Right ventricle myocardium superior (tissue), 1 donor: ENCODE measurements at regions not wholly inside any gene's neighbourhood (a gene's known extent, or its start where the extent isn't known, plus 50 kb on each side); places are given as distances from the start of the nearest gene placed in this dataset.

Source experiments
- ATAC-seq: fragments of 200-7000 bp; cut with Tn5 transposase; one replicate; pipeline ENCODE4 v1.9.1; 2020; ENCODE audit warnings: mild to moderate bottlenecking; ENCODE audit not compliant: poor library complexity
- DNase-seq: peaks from one replicate; pipeline ENCODE4 v3.0.0-alpha.2; 2020
- intact Hi-C: fragments of 100-400 bp; cut with DNase I; formaldehyde crosslinking; loops from one replicate; pipeline ENCODE4 v1.11.2; 2022
- donor health status: DM: no; HTN: yes; CAD: no; lungs with severe emphysema.

GRCh38 chr13:105991622-105992277 is 543.7 kb downstream of the EFNB2 start:
- intact Hi-C loops, result no loop called here
- ATAC-seq (no peak), DNase-seq (no peak)

DNA sequence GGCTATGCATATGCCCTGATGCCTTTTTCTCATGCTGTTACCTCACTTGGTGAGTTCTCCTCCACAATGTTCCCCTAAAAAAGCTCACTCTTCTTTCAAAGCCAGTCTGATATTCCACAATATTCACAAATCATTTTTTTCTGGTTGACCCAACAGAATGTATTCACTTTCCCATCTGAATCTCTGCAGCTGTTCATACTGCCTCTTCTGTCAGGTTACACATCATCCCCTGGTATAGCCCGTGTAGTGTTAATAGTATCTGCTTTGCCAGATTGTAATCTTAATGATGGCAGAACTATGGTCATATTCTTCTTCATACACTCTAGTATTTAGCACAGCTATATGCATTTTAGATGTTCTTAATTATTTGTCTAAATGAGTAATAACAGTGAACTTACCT is 544.3 kb downstream of the EFNB2 start:
- intact Hi-C loops, result no loop called here
- DNase-seq, result no peak
- ATAC-seq, result no peak

DNA sequence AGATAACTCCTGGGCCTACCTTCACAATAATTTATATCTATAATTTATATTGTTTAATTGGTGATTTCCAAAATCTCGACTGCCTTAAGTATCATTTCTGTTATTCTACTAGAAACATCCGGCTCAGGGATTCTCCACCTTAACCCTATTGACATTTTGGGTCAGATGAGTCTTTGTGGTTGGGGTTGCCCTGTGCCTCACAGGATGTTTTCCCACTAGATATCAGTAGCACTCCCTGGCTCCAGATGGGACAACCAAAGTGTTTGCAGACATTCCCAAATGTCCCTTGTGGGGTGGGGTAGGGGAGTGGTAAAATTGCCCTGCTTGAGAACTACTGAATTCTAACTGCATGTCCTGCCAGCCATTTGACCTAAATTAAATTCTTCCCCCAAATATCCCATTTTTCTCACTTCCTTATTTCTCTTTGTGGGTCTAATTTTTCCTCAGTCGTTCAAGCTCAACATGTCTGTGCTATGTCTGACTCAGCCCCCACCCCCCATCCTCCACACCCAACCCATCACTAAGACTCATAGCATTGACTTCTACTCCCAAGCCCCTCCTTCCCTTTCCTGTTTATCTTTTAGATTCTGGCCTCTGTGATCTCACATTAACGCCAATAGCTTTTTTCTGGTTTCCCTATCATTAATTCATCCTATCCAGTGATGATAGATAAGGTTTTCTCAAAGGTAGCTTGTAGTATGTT is 545.1 kb downstream of the EFNB2 start:
- ATAC-seq (no peak), DNase-seq (no peak)
- intact Hi-C loops, result no loop called here

- intact Hi-C loops, result no loop called here
- no peak for ATAC-seq
- DNase-seq, result no peak
Observed at GRCh38 chr13:105984646-105985045, 550.8 kb downstream of the EFNB2 start.

GRCh38 chr13:105984236-105984635 is 551.2 kb downstream of the EFNB2 start:
- DNase-seq (no peak), ATAC-seq (no peak)
- intact Hi-C loops, result no loop called here

DNA sequence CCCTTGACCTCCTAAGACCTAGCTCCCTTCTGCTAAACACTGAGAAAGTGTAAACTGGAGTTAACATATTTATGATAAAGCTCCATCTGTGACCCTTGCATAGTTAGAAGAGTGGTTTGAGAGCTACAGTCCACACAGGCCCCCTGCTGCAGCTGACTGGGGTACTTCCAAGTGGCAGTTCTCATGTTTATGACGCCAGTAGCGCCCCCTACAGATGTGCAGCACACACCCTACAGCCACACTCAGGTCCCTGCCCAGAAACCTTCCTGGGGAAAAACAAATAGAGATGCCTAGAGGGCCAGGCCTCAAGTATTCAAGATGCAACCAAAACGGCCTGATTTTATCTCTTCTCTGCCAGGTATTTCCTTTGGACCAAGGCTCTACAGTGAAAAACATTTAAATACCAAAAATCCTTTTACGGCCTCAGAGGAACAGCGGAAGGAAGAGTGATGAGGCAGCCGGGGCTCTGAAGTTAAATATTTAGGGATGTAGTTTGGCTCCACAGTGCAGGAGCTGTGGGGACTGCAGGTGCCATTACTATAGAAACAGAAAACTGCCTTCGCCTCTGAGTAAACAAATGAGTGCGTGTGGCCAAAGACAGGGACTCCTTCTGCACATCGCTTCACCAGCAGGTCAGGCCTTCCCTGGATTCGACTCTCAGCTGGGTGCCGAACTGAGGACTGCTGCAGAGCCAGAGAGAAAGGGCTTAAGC is 553.1 kb downstream of the EFNB2 start:
- intact Hi-C loops, result no loop called here
- ATAC-seq (no peak), DNase-seq (no peak)

GRCh38 chr13:105979131-105980011 is 556.1 kb downstream of the EFNB2 start:
- DNase-seq (no peak), ATAC-seq (no peak)
- intact Hi-C loops, result no loop called here

DNA sequence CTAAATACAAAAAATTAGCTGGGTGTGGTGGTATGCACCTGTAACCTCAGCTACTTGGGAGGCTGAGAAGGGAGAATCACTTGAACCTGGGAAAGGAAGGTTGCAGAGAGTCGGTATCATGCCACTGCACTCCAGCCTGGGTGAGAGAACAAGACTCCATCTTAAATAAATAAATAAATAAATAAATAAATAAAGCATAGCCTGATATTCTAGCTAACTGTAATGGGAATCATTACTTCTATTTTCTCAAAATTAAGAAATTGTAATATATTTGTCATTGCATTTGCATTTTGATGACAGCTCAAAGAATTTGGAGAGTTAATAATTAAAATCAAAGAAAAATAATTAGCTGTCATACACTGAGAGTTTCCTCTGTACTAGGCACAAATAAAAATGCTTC is 561.1 kb downstream of the EFNB2 start:
- intact Hi-C loops, result no loop called here
- DNase-seq (no peak), ATAC-seq (no peak)

DNA sequence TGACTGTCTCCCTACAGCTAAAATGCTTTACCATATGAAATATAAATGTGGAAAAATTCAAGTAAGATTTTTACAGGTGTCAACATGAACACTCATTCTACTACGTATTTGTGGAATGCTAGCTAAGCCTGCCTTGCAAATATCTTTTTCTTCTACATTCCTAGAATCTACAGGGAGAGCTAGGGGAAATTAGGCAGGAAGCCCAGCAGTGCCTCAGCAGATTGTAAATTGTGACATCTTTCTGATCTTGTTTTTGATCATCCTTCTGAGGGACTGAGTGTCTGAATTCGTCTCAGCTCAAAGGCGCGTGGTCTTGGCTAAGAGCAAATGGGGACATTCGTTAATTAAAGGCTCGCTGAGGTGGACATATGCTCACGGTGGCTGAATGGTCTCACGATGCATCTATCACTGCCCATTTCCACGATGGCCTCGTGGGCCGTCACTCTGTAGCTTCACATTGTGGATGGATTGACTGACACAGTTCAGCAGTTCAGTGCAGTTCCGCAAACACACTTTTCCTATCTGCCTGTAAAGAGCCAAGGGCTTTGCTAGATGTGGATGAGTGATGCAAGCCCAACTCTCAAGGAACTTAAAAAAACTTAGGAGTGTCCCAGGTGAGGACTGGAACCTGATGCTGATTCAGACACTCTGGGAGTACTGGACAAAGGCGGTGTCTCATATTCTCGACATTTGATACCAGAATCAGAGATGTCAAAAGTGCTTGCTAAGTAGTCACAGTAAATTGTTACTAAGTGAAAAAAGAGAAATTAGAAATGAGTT is 562.5 kb downstream of the EFNB2 start:
- ATAC-seq, result no peak
- intact Hi-C loops, result no loop called here
- no peak for DNase-seq

GRCh38 chr13:105972306-105972721 is 563.1 kb downstream of the EFNB2 start:
- ATAC-seq (no peak), DNase-seq (no peak)
- intact Hi-C loops, result no loop called here

DNA sequence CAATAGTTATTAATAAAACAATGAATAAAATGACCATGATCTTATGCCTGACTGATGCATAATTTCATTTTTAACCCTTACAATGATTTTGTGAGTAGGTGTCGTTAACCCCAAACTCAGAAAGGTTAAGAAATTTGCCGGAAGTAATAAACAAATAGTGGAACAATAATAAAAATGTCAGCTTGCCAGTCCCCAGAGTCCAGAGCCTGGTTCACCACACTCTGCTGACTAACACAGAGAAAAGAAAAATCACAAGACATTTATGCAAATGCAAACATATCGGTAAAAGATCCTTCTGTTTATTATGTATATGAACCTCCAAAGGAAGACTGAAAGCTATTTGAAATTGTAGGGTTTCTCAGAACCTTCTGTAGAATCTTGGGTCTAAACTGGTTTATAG is 563.7 kb downstream of the EFNB2 start:
- ATAC-seq, result no peak
- DNase-seq, result no peak
- intact Hi-C loops, result no loop called here

- ATAC-seq (no peak), DNase-seq (no peak)
- intact Hi-C loops, result no loop called here
Observed at GRCh38 chr13:105971312-105971711, 564.1 kb downstream of the EFNB2 start.

DNA sequence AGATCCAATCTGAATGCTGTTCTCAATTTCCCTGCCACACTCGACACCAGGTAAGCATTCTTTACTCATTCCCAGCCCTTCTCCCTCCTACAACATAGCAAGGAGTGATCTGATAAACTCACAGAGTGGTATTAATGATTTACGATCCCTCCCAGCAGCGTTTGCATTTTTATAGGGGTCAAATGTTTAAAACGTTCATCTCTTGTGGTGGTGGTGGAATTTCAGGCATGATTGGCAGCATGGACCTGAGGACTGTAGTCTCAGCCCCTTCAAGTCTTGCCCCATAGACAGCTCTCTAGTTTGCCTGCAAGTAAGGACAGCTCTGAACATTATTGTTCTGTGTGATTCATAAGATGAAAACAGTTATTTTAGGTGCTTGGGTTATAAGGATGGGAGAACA is 565.7 kb downstream of the EFNB2 start:
- intact Hi-C loops, result no loop called here
- DNase-seq (no peak), ATAC-seq (no peak)

DNA sequence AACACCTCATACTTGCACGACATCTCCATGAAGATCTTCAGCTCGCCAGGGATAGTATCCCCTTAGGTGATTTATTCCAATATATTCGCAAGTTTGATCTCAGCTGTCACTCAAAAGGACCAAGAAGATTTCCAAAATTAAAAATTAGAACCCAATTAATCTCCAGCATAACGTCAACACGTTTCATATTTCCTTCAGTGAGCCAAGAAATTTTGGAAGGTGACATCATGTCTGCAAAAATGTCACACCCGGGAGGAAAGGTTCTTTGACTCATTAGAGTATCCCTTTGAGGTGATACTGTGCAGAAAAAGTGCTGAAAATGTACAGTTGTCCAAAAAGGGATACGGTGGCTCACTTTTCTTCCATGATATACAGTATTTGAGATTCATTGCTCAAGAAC is 569.6 kb downstream of the EFNB2 start:
- intact Hi-C loops, result no loop called here
- DNase-seq (no peak), ATAC-seq (no peak)

- DNase-seq (no peak), ATAC-seq (no peak)
- intact Hi-C loops, result no loop called here
Observed at GRCh38 chr13:105962080-105962479, 573.4 kb downstream of the EFNB2 start.

DNA sequence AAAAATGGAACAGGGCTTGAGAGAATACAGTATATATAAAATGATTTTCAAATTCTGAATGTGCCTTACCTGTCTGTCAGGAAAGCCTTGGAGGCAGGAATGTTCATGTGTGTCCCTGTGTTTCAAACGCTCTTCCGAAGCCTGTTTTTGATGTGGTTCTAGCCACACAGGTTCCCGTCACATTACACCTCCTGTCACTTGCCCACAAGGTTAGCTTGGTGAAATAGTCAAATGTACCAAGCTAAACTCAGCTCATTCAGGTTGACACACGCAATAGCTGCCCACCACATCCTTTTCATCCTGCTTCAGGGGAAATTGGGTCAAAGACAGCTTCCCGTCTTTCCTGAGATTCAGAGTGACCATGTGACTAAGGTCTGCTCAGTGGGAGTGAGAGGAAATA is 574.0 kb downstream of the EFNB2 start:
- intact Hi-C loops, result no loop called here
- ATAC-seq, result no peak
- no peak for DNase-seq

GRCh38 chr13:105960326-105960725 is 575.1 kb downstream of the EFNB2 start:
- intact Hi-C loops, result no loop called here
- DNase-seq (no peak), ATAC-seq (no peak)

- no peak for ATAC-seq
- intact Hi-C loops, result no loop called here
- no peak for DNase-seq
Observed at GRCh38 chr13:105959876-105960275, 575.6 kb downstream of the EFNB2 start.
